SW 1271 (cell line): ENCODE measurements at regions not wholly inside any gene's neighbourhood (a gene's known extent, or its start where the extent isn't known, plus 50 kb on each side); places are given as distances from the start of the nearest gene placed in this dataset.
"Not testable (repeated sequence)": the region's sequence is repeated elsewhere in the genome, so short reads cannot be mapped to it uniquely, and the experiment has no call there.

ENCODE experiments used
- DNase-seq, 2 experiments: peaks; one replicate each; lab custom pipeline; 2025; lab: John Stamatoyannopoulos, UW

DNA sequence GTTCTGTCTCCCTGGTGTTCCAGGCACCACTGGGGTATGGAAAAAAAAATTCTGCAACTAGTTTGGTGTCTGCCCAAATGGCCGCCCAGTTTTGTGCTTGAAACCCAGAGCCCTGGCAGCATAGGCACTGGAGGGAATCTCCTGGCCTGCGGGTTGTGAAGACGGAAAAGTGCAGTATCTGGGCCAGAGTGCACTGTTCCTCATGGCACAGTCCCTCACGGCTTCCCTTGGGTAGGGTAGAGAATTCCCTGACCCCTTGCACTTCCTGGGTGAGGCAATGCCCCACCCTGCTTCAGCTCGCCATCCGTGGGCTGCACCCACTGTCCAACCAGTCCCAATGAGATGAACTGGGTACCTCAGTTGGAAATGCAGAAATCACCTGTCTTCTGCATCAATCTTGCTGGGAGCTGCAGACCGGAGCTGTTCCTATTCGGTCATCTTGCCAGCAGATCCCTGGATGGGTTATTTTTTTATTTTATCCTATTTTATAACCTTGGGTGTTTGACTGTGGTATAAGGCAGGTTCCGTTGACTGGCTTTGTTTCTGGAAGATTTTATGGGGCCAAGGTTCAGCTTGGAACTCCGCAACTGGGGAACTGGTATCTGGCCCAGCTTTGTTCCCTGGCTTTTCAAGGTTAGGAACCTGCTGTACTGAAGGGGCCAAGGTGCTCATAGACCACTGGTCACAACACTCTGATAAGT, 59.5 kb upstream of the IRAK1BP1 start:
- not testable (repeated sequence) for DNase-seq

DNA sequence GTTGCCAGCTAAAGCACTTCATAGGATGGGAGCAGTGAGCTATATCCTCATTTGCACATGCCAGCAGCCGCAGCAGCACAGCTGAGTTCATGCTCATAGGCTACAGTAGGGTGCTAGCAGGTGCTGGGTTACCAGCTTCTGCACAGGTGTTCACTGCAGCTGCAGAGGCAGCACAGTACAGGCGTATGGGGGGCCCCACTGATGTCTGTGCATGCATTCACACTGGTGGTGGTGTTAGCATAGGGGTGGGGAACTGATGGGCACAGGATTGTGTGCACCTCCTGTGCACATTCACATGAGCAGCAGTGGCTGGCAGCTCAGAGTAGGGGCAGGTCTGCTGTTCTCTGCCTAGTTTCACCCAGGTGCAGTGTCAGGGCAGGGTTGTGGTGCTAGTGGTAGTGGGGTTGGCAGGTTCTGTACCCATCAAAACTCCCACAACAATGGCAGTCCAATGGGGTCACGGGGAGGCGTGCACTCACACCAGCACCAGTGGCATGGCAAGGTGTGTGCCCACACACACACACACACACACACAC, 58.9 kb upstream of the IRAK1BP1 start:
- no peak for DNase-seq

DNA sequence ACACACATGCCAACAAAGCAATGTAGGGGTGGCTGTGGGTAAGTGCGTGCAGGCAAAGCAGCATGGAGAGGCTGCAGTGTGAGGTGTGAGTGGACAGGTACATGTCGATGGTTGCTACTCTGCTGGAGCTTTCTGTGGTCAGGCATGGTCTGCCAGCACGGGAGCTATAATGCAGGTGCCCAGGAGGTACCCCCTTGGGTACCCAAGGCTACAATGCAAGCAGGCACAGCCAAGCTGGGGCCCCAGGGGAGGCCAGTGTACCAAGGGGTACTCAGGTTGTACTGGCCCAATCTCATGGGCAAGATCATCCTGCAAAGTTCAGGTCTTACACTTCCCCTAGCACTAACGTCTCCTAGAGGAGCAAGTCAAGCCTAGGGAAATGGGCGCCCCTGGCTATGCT, 58.4 kb upstream of the IRAK1BP1 start:
- DNase-seq: no peak

DNA sequence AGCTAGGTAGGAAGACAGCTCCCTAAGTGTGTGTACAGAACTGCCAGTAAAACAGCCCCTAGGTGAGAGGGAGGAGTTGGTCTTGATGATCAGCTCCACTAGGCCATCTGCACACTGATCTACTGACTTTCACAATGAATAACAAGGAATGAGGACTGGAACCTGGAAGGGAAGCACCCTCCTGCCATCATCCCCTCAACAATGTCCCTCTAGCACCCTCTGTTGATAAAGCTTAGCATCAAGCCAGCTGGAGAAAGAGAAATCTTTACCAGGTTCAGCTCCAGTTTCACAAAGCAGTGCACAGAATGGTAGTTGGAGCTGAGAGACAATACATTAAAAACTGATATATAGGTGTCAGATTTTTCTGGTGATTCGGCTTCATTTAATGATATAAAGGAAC, 57.2 kb upstream of the IRAK1BP1 start:
- peak in 1 of 2 experiments; percentile 44 for DNase-seq

DNA sequence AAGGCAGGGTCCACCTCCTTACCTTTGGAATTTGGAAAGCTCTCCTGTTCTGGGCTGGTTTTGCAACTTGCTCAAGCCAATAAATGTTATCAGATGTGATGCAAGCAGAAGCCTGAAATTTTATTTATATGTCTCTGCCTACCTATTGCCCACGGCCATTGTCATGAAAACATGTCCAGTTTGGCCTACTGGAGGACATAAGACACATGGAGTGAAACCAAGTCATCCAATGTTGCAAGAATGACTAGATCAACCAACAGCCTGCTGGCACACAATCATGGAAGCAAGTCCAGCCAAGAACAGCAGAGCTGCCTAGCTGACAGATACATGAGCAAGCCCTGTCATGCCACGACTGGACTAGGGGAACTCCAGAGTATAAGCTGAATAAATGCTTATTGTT, 56.7 kb upstream of the IRAK1BP1 start:
- DNase-seq: no peak
